ENCODE measurements at regions not wholly inside any gene's neighbourhood (a gene's known extent, or its start where the extent isn't known, plus 50 kb on each side); places are given as distances from the start of the nearest gene placed in this dataset.
A peak's percentile ranks its signal among the peaks of the same experiment; 100 is the strongest.
"Not testable (repeated sequence)": the region's sequence is repeated elsewhere in the genome, so short reads cannot be mapped to it uniquely, and the experiment has no call there.

DNA sequence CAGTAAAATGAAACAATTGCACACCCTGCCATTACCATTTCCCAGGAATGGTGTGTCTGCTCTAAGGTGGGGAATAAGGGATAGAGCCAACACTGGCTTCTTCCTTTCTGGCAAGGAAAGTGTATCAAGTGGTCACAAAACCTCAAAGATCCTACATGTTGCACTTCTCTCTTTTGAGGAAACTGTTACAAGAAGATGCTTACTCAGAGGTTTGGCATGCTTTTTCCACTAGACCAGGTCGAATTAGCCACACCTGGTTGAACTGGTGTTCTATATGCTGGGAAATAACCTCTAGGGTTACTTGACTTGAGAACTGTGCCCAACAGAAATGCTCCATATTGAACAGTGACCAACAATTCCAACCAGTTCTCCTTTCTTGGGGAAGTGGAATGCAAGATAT, 102.9 kb downstream of the LRRN1 start:
- DNase-seq, result no peak

DNA sequence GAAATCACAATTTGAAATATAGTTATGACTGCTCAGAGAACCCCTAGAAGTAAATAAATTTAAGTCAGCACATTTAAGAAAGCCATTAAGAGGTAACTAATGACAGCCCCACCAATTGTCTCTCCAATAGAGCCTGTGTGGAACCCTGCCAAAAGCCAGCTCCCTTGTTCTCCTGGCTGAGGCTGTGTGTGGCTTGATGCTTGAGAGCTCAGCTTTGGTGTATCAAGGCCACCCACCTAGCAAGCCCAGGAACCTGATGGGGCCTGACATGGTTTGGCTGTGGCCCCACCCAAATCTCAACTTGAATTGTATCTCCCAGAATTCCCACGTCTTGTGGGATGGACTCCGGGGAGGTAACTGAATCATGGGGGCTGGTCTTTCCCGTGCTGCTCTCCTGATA, 106.9 kb downstream of the LRRN1 start:
- DNase-seq, result no peak

DNA sequence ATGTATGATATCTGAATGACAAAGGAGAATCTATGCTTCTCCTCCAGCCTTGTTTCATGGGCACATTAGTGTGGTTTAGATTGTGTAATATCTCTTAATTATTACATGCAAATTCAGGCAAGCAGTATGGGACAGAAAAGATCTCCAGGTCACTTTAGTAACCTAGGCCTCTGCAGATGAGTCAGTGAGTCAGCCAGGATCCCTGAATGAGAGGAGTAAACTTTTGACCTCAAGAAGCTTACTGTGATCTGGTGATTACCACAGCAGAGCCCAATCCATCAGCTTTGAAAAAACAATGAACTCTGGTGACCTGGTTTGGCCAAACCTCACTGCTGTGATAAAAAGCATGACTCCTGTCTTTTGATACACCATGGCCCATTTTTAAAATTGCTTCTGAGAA, 107.8 kb downstream of the LRRN1 start:
- no peak for DNase-seq

DNA sequence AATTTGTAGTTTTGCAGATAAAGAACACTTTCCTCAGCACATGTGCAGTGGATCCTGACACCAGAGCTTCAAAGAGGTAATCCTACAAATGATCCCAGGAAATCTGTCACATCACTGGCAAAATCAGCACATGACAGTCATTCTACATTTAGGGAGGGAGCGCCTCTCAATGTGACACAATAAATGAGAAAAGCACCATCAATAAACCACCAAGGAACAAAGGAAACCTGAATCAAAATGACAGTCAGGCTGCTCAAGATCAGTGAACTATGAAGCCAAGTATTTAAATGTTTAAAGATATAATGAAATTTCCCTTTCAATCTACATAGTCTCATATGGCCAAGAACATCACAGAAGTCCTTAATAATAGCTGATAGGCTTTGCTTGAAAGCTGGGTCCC, 119.5 kb downstream of the LRRN1 start:
- DNase-seq, result no peak

DNA sequence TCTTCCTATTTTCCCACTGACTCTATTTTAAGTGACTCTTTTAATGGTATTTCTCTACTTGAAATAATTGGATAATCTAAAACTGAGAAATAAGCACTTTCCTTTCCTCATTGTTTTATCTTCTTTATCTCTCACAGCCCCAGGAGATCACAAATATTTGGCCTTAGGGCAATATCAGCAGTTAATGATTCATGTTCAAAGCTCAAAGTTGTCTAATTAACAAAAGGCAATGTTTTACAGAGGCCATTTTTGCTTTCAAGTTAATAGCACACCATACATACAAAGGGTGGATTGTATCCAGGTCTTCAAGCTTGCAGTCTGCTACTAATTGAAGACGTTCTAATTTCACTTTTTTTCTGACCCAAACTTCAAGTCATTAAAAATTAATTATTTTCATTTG, 120.1 kb downstream of the LRRN1 start:
- DNase-seq, result peak; percentile 11

DNA sequence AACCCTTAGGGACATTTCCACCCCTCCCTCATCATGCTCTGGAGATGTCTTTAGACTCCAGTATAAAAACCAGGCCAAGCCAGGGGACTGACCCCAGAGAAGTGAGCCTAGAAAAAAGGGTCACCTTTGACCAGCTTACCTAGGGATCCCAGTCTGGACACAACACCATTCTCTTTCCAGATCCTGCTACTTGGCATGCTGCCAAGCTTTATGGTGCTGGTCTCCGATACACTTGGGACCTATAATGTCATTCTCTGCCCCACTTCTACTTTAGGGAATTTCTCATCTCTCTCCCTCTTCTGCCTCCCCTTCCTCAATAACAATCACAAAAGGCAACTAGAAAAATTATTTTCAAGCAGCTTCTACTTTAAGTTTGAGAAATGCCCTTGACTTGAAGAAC, 124.4 kb downstream of the LRRN1 start:
- DNase-seq, result no peak

DNA sequence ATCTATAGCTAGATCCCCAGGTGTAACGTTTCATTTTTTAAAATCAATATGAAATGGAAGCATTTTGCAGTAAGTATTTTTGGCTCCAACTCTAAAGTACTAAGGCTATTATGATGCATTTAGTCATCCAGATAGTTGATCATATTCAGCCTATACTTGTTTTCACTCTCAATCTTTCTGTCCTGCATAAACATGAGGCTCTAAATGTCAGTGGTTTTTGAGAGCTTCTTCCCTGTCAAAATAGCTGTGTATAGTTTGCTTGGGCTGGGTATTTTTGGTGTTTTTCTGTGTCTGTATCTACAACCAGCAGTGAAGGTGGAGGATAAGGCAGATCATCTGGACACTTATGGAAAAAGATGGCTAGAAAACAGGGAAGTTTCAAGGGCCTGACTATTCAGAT, 128.0 kb downstream of the LRRN1 start:
- DNase-seq, result no peak

DNA sequence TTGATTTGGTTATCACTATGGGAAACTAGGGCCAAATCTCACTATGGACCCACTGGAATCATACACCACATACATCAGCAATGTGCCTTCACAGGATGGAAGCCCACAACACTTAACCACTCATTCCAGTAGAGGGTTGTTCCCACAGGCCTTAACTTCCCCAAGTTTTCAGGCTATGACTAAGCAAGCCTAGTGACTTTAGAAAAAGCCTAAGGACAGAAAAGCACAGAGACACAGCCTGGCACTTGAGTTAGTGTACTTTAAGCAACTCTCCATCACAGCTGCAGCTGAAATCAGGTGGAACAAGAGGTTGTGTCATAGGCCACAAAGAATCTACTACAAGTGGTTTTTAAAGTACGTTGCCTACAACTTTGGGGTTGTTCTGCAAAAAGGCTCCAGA, 128.7 kb downstream of the LRRN1 start:
- DNase-seq, result no peak

DNA sequence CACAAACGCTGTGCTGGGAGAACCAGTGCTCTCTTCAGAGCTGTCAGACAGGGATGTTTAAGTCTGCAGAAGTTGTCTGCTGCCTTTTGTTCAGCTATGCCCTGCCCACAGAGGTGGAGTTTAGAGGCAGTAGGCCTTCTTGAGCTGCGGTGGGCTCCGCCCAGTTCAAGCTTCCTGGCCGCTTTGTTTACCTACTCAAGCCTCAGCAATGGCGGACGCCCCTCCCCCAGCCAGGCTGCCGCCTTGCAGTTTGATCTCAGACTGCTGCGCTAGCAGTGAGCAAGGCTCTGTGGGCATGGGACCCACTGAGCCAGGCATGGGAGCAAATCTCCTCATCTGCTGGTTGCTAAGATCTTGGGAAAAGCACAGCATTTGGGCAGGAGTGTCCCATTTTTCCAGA, 142.1 kb downstream of the LRRN1 start:
- DNase-seq, result not testable (repeated sequence)

DNA sequence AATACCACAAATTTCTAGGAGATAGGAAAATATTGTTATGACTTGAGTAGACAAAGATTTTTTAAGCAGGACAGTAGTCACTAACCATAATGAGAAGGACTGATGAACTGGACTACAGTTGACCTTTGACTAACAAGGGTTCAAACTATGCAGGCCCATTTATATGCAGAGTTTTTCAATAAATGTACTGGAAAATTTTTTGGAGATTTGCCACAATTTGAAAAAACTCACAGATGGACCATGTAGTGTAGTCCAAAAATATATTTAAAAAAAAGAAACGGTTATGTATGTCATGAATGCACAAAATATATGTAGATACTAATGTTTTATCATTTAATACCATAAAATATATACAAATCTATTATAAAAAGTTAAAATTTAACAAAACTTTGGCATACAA, 151.8 kb downstream of the LRRN1 start:
- DNase-seq, result no peak

DNA sequence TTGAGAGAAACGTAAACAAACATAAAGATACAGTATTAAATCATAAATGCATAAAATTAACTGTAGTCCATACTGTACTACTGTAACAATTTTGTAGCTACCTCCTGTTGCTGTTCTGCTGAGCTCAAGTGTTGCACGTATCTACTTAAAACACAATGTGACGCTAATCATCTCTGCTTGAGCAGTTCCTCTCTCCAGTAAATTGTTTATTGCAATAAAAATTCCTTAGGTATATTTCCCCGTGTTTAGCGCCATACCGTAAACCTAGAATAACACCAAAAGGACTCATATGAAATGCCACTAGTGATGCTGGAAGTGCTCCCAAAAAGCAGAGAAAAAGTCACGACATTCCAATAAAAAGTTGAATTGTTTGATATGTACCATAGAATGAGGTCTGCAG, 152.3 kb downstream of the LRRN1 start:
- DNase-seq, result no peak

DNA sequence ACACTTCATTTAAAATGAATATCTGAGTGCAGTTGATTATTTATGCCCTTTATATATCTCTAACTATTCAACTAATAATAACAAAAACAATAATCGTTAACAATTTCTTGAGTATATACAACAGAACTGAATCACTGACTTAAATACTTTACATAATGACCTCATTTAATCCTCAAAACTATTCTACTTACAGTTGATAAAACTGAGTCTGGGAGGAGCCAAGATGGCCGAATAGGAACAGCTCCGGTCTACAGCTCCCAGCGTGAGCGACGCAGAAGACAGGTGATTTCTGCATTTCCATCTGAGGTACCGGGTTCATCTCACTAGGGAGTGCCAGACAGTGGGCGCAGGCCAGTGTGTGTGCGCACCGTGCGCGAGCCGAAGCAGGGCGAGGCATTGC, 163.6 kb downstream of the LRRN1 start:
- not testable (repeated sequence) for DNase-seq

DNA sequence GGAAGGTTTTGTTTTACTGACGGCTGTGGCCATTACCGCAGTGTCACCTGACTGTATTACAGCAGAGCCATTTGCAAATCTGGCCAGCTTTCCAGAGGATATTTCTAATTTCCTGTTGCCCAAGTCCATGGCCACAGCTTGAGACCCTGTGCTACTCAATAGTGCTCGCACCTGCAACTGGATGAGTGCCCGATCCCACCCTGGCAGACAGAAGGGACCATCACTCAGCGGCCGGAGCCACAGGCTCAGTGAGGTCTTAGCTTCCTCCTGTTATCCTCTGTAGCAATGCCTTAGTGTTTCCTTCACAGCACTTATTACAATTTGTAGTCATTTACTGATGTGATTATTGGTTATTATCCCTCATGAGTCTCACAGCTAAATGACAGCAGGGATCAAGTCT, 184.8 kb downstream of the LRRN1 start:
- DNase-seq, result no peak

DNA sequence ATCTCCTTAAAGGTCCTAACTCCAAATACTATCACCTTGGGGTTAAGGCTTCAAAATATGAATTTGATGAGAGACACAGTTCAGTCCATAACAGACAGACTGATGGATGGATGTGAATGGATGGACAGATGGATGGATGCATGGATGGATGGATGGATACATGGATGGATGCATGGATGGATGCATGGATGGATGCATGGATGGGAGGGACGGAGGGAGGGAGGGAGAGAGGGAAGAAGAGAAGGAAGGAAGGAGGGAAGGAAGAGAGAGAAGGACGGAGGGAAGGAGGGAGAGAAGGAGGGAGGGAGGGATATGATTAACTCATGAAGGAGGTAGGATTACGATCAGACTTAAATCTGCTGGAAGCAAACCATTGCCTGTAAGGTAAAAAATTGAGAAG, 192.4 kb downstream of the LRRN1 start:
- no peak for DNase-seq

DNA sequence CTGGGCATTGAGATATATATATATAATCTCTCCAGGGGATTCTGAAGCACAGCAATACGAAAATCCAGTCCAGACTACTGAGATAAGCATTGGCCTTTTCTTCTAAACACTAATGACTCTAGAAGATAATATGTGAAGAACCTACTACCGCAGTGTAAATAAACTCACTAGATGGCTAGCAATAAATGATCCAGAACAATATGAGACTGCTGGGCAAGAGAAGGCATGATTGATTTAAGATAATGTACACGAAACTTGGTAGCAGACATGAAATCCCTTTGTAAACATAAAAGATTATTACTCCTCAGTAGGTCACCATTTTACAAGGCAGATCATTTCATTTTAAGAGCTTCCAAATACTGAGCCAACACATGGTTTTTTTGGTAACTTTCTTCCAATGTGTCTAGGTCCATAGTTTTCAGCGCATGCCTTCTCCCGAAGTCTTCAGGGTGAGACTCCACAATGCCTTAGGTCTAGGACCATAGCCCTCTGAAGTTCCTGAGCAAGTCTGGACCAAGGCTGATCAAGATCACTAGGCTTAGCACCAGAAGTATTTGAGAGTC, 193.2 kb downstream of the LRRN1 start:
- DNase-seq, result no peak

DNA sequence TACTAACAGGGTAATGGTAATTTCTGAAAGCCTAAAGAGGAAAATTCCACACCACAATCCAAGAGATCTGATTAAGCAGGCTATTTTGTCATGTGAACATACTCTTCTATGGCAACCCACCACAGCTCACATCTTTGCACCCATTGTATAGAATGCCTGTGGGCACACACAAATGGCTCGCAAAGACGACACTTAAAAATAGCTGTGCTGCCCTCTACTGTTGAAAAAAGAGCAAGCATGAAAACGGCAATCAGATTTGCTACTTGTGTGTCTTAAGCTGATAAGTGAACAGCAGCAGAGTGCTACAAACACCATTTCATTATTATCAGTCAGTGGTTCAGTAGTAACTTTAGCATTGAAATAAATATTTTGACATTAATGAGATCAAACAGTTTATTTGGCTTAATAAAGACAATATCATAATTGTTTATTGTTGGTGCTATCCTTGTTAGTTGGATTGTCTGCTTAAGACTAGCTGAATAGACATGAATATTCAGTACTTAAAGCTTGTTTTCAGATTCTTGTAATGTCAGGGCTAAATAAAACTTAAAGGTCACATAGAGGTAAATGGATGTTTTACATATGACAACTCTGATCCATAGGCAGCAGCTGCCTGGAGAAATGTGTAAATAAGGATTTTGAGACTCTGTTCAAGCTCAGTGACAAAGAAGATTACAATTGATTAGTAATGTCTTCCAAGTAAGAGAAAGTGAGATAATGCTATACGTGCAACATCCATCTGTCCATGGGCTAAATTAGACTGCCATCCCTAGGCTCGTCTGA, 199.1 kb downstream of the LRRN1 start:
- DNase-seq, result peak; percentile 24

DNA sequence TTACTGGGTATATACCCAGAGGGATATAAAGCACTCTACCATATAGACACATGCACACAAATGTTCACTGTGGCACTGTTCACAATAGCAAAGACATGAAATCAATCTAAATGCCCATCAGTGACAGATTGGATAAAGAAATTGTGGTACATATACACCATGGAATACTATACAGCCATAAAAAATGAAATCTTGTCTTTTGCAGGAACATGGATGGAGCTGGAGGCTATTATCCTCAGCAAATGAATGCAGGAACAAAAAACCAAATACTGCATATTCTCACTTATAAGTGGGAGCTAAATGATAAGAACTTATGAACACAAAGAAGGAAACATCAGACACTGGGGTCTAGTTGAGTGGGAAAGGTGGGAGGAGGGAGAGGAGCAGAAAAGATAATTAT, 200.1 kb downstream of the LRRN1 start:
- not testable (repeated sequence) for DNase-seq

DNA sequence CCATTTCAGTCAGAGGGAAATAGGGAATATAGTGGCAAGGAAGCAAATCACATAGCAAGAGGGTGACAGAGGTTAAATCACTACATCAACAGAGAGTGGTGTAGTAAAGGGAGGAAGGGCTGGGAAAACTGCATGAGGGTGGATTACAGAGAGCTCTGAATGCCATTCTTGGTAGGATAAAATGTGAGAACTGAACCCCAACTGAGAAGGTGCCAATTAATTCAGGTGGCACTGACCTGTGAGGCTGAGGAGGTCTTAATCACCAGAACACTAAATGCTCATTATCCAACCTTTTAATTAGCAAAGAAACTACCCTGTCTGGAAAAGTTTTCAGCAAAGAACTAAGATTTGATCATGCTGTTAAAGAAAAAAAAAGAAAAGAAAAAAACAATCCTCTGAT, 202.7 kb downstream of the LRRN1 start:
- no peak for DNase-seq

DNA sequence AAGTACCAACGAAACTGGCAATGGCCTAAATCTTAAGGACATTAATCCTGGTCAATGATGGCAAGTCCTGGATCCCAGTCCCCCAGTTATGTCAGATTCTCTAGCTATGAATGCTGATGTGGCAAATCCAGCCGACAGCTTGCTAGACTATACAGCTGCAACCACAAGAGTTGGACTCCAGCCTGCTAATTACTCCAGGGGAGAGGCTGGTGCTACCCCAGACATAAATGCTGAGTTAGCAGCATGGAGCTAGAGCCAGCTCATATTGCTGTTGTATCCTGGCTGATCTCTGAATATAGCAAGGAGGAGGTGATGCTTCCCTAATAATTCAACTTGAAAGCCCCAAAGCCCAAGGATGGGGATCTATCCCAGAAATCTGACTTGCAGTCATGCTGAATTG, 207.1 kb downstream of the LRRN1 start:
- no peak for DNase-seq

DNA sequence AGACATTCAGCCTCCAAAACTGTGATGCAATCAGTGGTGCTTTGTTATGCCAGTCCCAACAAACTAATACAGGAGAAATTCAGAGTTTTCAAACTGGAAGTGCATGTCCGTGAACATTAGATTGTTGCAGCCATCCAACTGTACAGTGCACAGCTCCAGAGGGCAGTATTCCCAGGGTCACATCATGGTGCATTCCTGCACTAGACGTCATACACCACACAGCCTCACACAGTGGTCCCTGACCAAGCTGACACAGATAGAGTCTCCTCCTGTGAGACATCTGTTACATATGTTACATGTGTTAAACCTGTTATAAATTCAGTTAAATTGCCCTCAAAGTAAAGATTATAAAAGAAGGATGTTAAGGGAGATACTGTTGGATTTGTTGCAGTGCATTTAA, 209.0 kb downstream of the LRRN1 start:
- no peak for DNase-seq

DNA sequence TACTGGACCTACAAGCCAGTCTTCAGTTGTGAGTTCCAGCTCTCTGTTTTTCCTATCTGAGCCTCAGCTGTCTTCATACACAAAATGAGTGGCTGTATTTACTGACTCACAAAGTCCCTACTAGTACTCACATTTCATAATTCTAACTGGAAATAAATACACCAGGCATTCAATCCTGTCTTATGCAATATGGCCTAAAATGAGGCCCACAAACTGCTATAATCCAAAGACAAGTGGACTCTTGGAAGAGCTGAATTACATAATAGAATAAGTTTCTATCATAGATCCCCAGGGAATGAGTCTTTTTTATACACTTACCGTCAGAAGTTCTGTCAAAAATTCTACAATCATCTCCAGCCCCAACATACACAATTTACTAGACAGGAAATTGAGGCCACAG, 211.9 kb downstream of the LRRN1 start:
- no peak for DNase-seq

DNA sequence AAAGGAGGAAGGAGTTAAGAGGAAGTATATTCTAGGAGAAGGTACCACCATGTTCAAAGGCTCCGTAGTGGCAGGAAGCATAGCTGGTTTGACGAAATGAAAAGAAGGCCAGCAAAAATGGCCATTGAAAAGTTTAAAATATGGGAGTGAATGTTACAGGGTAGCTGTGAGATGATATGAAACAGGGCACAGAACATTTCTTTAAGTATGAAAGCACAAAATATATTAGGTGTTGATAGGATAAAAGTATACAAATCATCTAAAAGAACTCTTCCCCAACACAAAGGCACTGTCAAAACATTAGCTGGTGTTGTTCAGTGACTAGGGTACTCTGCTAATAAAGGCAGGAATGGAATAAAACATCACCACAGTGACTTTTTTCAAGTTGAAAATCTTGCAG, 216.2 kb downstream of the LRRN1 start:
- DNase-seq, result no peak

DNA sequence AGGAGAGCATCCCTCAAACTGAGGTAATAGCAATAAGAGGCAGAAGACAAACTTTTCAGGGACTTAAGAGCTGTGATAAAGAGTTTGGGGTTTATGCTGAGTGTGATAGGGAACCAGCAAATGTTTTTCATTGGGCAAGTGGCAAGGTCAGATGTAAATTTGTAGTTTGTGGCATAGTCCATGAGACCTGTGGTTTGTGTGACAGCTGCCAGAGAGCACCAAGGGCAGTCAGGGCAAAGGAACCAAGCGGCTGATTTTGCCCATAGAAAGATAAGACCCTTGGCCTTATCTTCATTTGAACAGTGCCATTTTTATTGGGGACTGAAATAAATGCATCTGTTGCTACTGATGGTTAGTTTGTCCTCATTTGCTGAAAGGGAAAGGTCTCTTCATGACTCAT, 220.3 kb downstream of the LRRN1 start:
- no peak for DNase-seq

DNA sequence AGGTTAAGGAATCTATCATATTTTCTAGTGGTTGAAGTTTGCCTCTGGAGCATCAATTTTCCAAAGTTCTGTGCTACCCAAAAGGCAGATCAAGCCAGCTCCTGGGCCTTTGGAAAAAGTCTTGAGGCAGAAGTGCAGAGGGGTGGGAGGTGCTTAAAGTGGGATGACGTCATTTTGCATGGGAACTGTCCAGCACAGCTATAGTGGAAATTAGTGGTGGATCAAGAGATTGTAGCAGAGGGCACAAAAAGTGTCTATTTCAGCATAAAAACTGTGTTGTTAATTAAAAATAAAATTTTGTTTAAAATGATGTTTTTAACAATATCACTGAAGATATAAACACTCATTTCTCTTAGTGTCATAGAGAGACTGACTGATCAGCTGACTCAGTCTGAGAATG, 221.9 kb downstream of the LRRN1 start:
- peak; percentile 14 for DNase-seq
